ENCODE measurements at regions not wholly inside any gene's neighbourhood (a gene's known extent, or its start where the extent isn't known, plus 50 kb on each side); places are given as distances from the start of the nearest gene placed in this dataset.
"Not testable (repeated sequence)": the region's sequence is repeated elsewhere in the genome, so short reads cannot be mapped to it uniquely, and the experiment has no call there.

DNA sequence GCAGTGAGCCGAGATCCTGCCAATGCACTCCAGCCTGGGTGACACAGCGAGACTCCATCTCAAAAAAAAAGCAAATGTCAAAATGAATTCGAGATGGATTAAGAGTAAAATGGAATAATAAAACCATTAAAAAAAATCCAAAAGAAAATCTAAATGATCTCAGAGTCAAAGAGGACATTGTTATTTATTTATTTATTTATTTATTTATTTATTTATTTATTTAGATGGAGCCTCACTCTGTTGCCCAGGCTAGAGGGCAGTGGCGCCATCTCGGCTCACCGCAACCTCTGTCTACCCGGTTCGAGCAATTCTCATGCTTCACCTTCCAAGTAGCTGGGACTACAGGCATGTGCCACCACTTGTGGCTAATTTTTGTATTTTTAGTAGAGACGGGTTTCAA, 349.2 kb downstream of the ANKRD30A start:
- no peak for DNase-seq (ENCODE audit: low read depth)
- TF ChIP-seq, protein P1, sequence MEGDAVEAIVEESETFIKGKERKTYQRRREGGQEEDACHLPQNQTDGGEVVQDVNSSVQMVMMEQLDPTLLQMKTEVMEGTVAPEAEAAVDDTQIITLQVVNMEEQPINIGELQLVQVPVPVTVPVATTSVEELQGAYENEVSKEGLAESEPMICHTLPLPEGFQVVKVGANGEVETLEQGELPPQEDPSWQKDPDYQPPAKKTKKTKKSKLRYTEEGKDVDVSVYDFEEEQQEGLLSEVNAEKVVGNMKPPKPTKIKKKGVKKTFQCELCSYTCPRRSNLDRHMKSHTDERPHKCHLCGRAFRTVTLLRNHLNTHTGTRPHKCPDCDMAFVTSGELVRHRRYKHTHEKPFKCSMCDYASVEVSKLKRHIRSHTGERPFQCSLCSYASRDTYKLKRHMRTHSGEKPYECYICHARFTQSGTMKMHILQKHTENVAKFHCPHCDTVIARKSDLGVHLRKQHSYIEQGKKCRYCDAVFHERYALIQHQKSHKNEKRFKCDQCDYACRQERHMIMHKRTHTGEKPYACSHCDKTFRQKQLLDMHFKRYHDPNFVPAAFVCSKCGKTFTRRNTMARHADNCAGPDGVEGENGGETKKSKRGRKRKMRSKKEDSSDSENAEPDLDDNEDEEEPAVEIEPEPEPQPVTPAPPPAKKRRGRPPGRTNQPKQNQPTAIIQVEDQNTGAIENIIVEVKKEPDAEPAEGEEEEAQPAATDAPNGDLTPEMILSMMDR (conservative IDR thresholded peaks at IDR 0.05; ENCODE audit: low read length), result no peak
- H3K4me3 ChIP-seq (ENCODE audit: low read length), result no peak overlapping the region

DNA sequence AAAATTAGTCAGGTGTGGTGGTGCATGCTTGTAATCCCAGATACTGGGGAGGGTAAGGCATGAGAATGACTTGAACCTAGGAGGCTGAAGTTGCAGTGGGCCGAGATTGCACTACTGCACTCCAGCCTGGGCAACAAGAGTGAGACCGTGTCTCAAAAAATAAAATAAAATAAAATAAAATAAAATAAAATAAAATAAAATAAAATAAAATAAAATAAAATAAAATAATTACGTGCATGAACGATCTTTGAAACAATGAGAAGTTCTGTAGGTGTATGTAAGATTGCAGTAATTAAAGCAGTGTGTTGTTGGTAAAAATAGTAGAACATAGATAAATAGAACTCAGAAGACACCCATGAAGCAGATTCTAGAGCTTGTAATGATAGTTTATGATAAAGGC, 348.5 kb downstream of the ANKRD30A start:
- DNase-seq (ENCODE audit: low read depth), result no peak
- no peak overlapping the region for H3K4me3 ChIP-seq (ENCODE audit: low read length)
- TF ChIP-seq, protein P1 (conservative IDR thresholded peaks at IDR 0.05; ENCODE audit: low read length), result no peak

DNA sequence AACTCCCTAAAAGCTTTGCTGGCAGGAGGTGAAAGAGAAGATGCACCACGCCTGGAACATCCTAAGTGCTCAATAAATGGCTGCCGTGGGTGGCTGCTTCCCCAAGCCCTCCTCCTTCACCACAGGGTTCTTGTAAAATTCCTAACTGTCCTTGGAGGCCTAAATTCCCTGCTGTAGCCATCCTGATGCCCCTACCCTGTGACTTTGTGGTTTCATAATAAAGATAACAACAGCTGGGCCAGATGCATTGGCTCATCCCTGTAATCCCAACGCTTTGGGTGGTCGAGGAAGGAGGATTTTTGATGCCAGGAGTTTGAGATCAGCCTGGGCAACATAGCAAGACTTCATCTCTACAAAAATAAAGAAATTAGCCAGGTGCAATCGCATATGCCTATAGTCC, 341.8 kb downstream of the ANKRD30A start:
- no peak for DNase-seq (ENCODE audit: low read depth)
- TF ChIP-seq, protein P1 (conservative IDR thresholded peaks at IDR 0.05; ENCODE audit: low read length), result no peak
- H3K4me3 ChIP-seq (ENCODE audit: low read length), result no peak overlapping the region

DNA sequence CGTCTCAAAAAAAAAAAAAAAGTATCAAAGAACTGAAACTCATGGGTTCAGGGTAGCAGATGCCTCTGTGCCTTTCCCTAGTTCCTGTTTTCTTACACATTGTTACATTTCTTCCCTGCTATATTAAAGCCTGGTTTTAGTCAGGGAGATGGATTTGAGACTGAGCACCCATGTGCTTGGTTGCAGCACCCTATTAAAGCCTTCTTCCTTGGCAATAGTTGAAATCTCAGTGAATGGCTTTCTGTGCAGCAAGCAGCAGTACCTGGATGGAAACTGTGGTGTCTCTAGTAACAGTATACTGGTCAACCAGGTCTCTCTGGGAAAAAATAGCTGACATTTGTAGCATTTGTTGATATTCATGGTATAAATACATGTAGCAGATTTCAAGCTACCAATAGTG, 331.1 kb downstream of the ANKRD30A start:
- H3K4me3 ChIP-seq (ENCODE audit: low read length), result no peak overlapping the region
- DNase-seq (ENCODE audit: low read depth), result no peak
- TF ChIP-seq, protein P1 (conservative IDR thresholded peaks at IDR 0.05; ENCODE audit: low read length), result no peak

DNA sequence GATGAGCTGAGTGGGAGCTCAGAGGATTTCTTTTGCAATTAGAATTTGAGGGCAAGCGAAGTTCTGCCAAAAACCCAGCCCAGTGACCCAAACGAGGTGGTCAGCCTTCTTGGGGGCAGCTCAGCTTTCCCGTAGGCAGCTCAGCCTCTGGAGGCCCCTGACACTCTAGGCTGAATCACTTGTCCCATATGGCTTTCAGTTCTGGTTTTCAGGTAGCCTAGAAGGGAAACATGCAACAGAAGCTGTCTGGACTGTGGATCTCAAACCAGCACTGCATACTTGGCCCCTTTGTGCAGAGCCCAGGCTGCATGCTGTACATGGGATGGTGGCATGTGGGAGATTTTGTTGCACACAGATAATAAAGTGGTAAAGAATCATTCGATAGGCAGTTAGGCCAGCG, 322.8 kb downstream of the ANKRD30A start:
- no peak overlapping the region for H3K4me3 ChIP-seq (ENCODE audit: low read length)
- DNase-seq (ENCODE audit: low read depth), result no peak
- TF ChIP-seq, protein P1 (conservative IDR thresholded peaks at IDR 0.05; ENCODE audit: low read length), result no peak

DNA sequence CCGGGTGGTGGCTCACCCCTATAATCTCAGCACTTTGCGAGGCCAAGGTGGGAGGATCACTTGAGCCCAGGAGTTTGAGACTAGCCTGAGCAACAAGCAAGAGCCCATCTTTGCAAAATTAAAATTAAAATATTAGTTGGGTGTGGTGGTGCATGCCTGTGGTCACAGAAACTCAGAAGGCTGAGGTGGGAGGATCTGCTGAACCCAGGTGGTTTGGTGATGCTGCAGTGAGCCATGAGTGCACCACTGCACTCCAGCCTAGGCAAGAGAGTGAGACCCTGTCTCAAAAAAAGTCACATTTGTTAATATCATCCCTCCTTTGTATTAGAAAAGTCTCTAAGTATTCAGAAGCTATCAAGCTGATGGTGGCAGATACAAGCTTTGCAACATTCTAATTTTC, 317.5 kb downstream of the ANKRD30A start:
- no peak overlapping the region for H3K4me3 ChIP-seq (ENCODE audit: low read length)
- TF ChIP-seq, protein P1 (conservative IDR thresholded peaks at IDR 0.05; ENCODE audit: low read length), result no peak
- DNase-seq (ENCODE audit: low read depth), result no peak

DNA sequence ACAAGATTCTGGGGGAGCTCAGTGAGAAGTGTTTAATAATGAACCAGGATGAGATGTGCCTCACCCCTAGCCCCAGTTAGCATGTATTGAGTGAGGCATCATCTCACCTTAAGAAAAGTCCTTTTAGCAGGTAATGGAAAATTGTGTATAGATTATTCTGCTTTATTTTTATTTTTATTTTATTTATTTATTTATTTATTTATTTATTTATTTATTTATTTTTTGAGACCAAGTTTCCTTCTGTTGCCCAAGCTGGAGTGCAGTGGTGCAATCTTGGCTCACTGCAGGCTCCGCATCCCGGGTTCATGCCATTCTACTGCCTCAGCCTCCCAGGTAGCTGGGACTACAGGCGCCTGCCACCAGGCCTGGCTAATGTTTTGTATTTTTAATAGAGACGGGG, 315.8 kb downstream of the ANKRD30A start:
- not testable (repeated sequence) for DNase-seq (ENCODE audit: low read depth); H3K4me3 ChIP-seq (ENCODE audit: low read length)

DNA sequence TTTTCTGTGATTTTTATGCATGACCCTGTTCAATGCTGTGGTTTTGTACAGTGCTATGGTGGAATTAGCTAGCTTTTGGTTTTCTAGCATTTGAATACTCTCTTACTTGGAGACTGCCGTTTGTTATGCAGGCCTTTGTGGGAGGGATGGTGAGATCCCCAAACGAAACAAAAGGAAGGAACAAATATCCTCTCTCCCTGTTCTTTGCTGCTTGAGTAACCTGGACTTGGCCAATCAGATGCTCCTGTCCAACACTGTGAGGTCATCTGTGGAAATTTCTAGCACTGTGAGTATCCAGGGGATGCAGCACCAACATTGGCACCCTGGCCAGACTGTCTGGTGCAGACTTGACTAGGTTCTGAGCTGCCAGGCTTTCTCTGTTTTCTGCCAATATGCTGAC, 314.4 kb downstream of the ANKRD30A start:
- DNase-seq (ENCODE audit: low read depth), result no peak
- H3K4me3 ChIP-seq (ENCODE audit: low read length), result no peak overlapping the region
- TF ChIP-seq, protein P1 (conservative IDR thresholded peaks at IDR 0.05; ENCODE audit: low read length), result no peak

Measured in AG10803 (cell line).